Mesothelial cell of epicardium (in vitro differentiated cells): ENCODE measurements at regions not wholly inside any gene's neighbourhood (a gene's known extent, or its start where the extent isn't known, plus 50 kb on each side); places are given as distances from the start of the nearest gene placed in this dataset.

Experiments used
- DNase-seq, 2 experiments: peaks; one replicate each; pipeline ENCODE4 v3.0.0; 2021; ENCODE audit warnings: low spot score in 2 of 2; ENCODE audit not compliant: unreplicated experiment in 2 of 2
- H3K27ac Mint-ChIP-seq: 2 replicates; pipeline ENCODE4 v1.8.0; 2021; ENCODE audit warnings: mixed read lengths
- H3K27me3 Mint-ChIP-seq: 2 replicates; pipeline ENCODE4 v1.8.0; 2021; ENCODE audit warnings: low read depth, mixed read lengths
- H3K36me3 Mint-ChIP-seq: 2 replicates; pipeline ENCODE4 v1.8.0; 2021; ENCODE audit warnings: mixed read lengths
- H3K4me1 Mint-ChIP-seq: 2 replicates; pipeline ENCODE4 v1.8.0; 2021; ENCODE audit warnings: mixed read lengths
- H3K4me3 Mint-ChIP-seq: 2 replicates; pipeline ENCODE4 v1.8.0; 2021; ENCODE audit warnings: mild to moderate bottlenecking, moderate library complexity, mixed read lengths
- H3K9me3 Mint-ChIP-seq: 2 replicates; pipeline ENCODE4 v1.8.0; 2021; ENCODE audit warnings: mixed read lengths
- CTCF ChIP-seq: fragments of 200-600 bp; sonication (generic); IDR thresholded peaks from one replicate; pipeline ENCODE4 v1.5.0; 2021; ENCODE audit warnings: antibody characterized with exemption; ENCODE audit not compliant: unreplicated experiment

GRCh38 chr10:109127363-109127762, 795.9 kb downstream of the XPNPEP1 start:
- no peaks in the 10 kb centered on the region for H3K36me3 Mint-ChIP-seq
- H3K27me3 Mint-ChIP-seq: no peaks in the 10 kb centered on the region
- H3K27ac Mint-ChIP-seq: no peak overlapping the region
- no peak for TF ChIP-seq CTCF
- H3K4me3 Mint-ChIP-seq: no peak overlapping the region
- no peak for DNase-seq
- H3K4me1 Mint-ChIP-seq: no peaks in the 10 kb centered on the region
- H3K9me3 Mint-ChIP-seq: peaks cover 10% of the 10 kb centered on the region

GRCh38 chr10:109126541-109126940, 796.8 kb downstream of the XPNPEP1 start:
- peaks cover 10% of the 10 kb centered on the region for H3K9me3 Mint-ChIP-seq

GRCh38 chr10:109126016-109126415, 797.3 kb downstream of the XPNPEP1 start:
- H3K27me3 Mint-ChIP-seq: no peaks in the 10 kb centered on the region
- no peaks in the 10 kb centered on the region for H3K4me1 Mint-ChIP-seq
- no peak for DNase-seq
- no peak overlapping the region for H3K4me3 Mint-ChIP-seq
- H3K36me3 Mint-ChIP-seq: no peaks in the 10 kb centered on the region
- no peak for TF ChIP-seq CTCF
- H3K9me3 Mint-ChIP-seq: peaks cover 10% of the 10 kb centered on the region
- no peak overlapping the region for H3K27ac Mint-ChIP-seq

More at GRCh38 chr10:109126541-109126940, 796.8 kb downstream of the XPNPEP1 start:
- Mint-ChIP-seq H3K27ac (no peak overlapping the region), H3K36me3 (no peaks in the 10 kb centered on the region), H3K27me3 (no peaks in the 10 kb centered on the region), H3K4me1 (no peaks in the 10 kb centered on the region), H3K4me3 (no peak overlapping the region)
- no peak for TF ChIP-seq CTCF
- DNase-seq: no peak

GRCh38 chr10:109115179-109115578, 808.1 kb downstream of the XPNPEP1 start:
- no peak for TF ChIP-seq CTCF
- Mint-ChIP-seq H3K9me3 (peaks cover 26% of the 10 kb centered on the region), H3K27ac (no peak overlapping the region), H3K27me3 (no peaks in the 10 kb centered on the region), H3K4me3 (no peak overlapping the region), H3K4me1 (no peaks in the 10 kb centered on the region), H3K36me3 (no peaks in the 10 kb centered on the region)
- no peak for DNase-seq

GRCh38 chr10:109114579-109114978, 808.7 kb downstream of the XPNPEP1 start:
- no peak for TF ChIP-seq CTCF
- Mint-ChIP-seq H3K36me3 (no peaks in the 10 kb centered on the region), H3K4me3 (no peak overlapping the region), H3K27me3 (no peaks in the 10 kb centered on the region), H3K4me1 (no peaks in the 10 kb centered on the region), H3K27ac (no peak overlapping the region), H3K9me3 (peaks cover 22% of the 10 kb centered on the region)
- DNase-seq: no peak

GRCh38 chr10:109106604-109107003, 816.7 kb downstream of the XPNPEP1 start:
- Mint-ChIP-seq H3K4me3 (no peak overlapping the region), H3K27ac (no peak overlapping the region), H3K27me3 (no peaks in the 10 kb centered on the region), H3K36me3 (no peaks in the 10 kb centered on the region), H3K9me3 (no peaks in the 10 kb centered on the region), H3K4me1 (no peaks in the 10 kb centered on the region)
- DNase-seq: no peak
- TF ChIP-seq CTCF: no peak
